ENCODE measurements at regions not wholly inside any gene's neighbourhood (a gene's known extent, or its start where the extent isn't known, plus 50 kb on each side); places are given as distances from the start of the nearest gene placed in this dataset.

DNA sequence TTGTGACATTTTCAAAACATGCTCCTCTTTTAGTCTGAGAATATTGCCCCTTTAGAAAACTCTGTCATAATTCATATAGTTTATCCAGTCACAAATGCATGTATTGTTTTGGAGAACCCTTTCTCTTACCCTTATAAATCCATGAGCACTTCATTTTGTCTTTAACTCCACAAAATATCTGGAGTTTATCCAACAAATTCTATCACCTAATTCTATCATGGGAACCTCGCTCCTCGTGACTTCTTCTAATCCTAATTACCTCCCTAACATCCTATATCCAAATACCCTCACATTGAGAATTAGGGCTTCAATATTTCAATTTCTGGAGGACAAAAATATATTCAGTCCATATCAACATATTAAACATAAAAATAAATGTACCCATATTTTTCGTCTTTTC is 1565.9 kb downstream of the ARAP2 start:
- Mint-ChIP-seq H3K36me3 (ENCODE audit: low read depth) (no peaks in the 10 kb centered on the region), H3K27ac (no peak overlapping the region), H3K27me3 (ENCODE audit: low read depth) (no peaks in the 10 kb centered on the region), H3K9me3 (no peaks in the 10 kb centered on the region), H3K4me3 (no peak overlapping the region), H3K4me1 (no peaks in the 10 kb centered on the region)
- TF ChIP-seq, protein P1, sequence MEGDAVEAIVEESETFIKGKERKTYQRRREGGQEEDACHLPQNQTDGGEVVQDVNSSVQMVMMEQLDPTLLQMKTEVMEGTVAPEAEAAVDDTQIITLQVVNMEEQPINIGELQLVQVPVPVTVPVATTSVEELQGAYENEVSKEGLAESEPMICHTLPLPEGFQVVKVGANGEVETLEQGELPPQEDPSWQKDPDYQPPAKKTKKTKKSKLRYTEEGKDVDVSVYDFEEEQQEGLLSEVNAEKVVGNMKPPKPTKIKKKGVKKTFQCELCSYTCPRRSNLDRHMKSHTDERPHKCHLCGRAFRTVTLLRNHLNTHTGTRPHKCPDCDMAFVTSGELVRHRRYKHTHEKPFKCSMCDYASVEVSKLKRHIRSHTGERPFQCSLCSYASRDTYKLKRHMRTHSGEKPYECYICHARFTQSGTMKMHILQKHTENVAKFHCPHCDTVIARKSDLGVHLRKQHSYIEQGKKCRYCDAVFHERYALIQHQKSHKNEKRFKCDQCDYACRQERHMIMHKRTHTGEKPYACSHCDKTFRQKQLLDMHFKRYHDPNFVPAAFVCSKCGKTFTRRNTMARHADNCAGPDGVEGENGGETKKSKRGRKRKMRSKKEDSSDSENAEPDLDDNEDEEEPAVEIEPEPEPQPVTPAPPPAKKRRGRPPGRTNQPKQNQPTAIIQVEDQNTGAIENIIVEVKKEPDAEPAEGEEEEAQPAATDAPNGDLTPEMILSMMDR (IDR thresholded peaks at IDR 0.05; ENCODE audit: unreplicated experiment in 3 of 3): no peak

DNA sequence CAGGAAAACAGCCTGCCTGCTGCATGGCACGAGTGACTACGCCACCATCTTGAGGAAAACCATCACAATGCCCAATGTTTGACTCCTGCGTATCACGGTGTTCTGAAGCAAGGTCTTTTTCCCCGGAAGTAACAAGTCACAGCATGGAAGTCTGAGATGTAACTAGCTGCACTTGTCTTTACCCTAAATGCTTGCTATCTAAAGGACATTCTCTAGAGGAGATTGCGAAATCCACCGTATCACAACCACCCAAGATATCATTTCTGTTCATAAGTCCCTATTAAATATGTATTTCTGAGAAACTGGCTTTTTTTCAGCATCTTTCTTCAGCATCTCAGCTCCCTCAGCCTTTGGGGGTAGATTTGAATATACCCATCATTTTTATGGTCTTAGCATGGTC is 1565.1 kb downstream of the ARAP2 start:
- Mint-ChIP-seq H3K27ac (no peak overlapping the region), H3K9me3 (no peaks in the 10 kb centered on the region), H3K36me3 (ENCODE audit: low read depth) (no peaks in the 10 kb centered on the region), H3K4me1 (no peaks in the 10 kb centered on the region), H3K4me3 (no peak overlapping the region), H3K27me3 (ENCODE audit: low read depth) (no peaks in the 10 kb centered on the region)
- TF ChIP-seq, protein P1 (IDR thresholded peaks at IDR 0.05; ENCODE audit: unreplicated experiment in 3 of 3): no peak

DNA sequence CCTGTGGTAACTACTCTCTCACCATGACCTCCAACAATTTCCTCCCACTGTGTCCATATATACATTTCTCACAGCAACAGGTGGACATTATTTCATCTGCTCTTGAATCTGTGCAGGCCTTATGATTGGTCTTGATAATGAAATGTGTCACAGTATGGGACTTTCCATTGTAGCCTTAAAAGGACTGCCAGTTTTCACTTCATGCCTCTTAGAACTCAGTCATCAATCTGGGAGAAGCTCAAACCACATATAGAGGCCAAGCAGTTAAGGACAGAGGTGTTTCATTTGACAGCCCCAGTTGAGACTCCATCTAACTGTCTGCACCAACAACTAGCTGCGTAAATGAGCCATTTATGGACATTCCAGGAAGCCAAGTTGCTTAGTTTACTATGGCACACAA is 1534.8 kb downstream of the ARAP2 start:
- TF ChIP-seq, protein P1 (IDR thresholded peaks at IDR 0.05; ENCODE audit: unreplicated experiment in 3 of 3): no peak
- Mint-ChIP-seq H3K27me3 (ENCODE audit: low read depth) (no peaks in the 10 kb centered on the region), H3K9me3 (peaks cover 36% of the 10 kb centered on the region), H3K4me3 (no peak overlapping the region), H3K27ac (no peak overlapping the region), H3K36me3 (ENCODE audit: low read depth) (peaks cover 4% of the 10 kb centered on the region), H3K4me1 (no peaks in the 10 kb centered on the region)

DNA sequence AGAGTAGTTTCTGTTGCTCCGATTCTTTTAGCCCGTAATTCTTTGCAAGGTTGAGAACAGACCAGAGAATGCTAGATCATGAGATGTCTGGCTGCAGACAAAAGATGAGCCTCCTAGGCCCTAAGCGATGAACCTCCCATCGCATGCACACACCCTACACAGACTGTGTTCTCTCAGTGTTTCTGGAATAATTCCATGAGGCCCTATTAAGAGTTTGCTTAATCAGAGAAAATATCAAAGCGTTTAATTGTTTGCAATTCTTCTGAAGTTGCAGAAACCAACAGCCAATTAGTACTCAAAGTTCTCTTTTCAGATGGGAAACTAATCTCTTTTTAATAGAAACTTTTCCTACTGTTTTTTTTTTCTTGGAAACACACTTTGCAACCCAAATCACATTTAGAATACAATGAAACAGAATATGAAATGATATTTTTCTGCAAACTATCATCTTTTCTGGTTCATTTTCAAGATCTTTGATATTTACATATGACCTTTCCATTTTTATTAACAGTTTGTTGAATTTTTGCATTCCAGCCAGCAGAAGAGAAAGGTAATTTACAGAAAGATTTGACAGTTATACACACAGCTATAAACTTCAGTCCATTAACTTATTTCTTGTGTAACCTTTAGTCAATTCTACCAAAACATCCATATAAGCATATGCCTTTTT is 1525.6 kb downstream of the ARAP2 start:
- peaks cover 20% of the 10 kb centered on the region for H3K4me1 Mint-ChIP-seq

DNA sequence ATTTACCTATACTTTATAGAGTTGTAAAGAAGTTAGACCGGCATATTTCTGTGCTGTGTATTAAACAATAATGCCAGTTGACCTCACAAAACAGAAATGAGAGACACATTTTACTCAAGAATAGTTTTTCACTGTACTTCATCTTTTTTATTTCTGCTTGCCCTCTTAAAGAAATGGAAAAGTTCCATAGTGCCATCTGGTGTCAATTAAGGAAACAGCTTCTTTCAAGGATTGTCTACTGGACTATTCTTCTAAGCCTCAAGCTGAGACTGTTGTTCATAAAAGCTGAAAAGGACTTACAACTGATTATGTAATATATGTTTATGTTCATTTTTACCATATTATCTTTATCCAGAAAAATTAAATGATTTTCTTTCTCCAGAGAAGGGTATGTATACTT is 1523.7 kb downstream of the ARAP2 start:
- Mint-ChIP-seq H3K27ac (peak overlapping the region in 2 of 3 experiments; percentile 16 to 67), H3K4me1 (peaks cover 21% of the 10 kb centered on the region), H3K27me3 (ENCODE audit: low read depth) (no peaks in the 10 kb centered on the region), H3K9me3 (no peaks in the 10 kb centered on the region), H3K36me3 (ENCODE audit: low read depth) (no peaks in the 10 kb centered on the region), H3K4me3 (no peak overlapping the region)
- TF ChIP-seq, protein P1 (IDR thresholded peaks at IDR 0.05; ENCODE audit: unreplicated experiment in 3 of 3): peak; percentile 63 to 85 (median 64)

More for the DNA sequence above, 1525.6 kb downstream of the ARAP2 start:
- Mint-ChIP-seq H3K36me3 (ENCODE audit: low read depth) (no peaks in the 10 kb centered on the region), H3K9me3 (no peaks in the 10 kb centered on the region), H3K27me3 (ENCODE audit: low read depth) (no peaks in the 10 kb centered on the region), H3K27ac (peak overlapping the region in 2 of 3 experiments; percentile 24 to 30), H3K4me3 (no peak overlapping the region)
- TF ChIP-seq, protein P1 (IDR thresholded peaks at IDR 0.05; ENCODE audit: unreplicated experiment in 3 of 3): no peak

DNA sequence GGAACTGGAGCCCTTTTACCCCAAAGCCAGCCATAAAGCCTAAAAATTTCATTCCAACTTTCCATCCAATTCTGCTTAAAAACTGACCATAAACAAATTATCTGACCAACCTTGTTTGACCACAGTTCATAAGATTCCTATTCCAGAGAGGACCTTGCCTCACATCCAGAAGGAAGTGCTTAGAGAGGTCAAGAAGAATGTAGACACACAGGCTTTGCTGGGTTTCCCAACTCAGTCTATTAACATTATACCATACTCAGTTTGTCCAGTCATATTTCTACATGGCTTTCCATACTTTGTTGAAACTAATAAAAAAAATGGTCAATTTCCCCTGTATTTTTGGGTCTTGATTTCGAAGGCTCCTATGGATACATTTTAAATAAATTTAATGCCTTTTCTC is 1522.5 kb downstream of the ARAP2 start:
- Mint-ChIP-seq H3K9me3 (no peaks in the 10 kb centered on the region), H3K27me3 (ENCODE audit: low read depth) (no peaks in the 10 kb centered on the region), H3K36me3 (ENCODE audit: low read depth) (no peaks in the 10 kb centered on the region), H3K27ac (no peak overlapping the region), H3K4me3 (no peak overlapping the region), H3K4me1 (peaks cover 21% of the 10 kb centered on the region)
- TF ChIP-seq, protein P1 (IDR thresholded peaks at IDR 0.05; ENCODE audit: unreplicated experiment in 3 of 3): no peak

Measured in nephron (organoid).